Mesenchymal stem cell (in vitro differentiated cells and primary cell): ENCODE measurements at regions not wholly inside any gene's neighbourhood (a gene's known extent, or its start where the extent isn't known, plus 50 kb on each side); places are given as distances from the start of the nearest gene placed in this dataset.
"Not testable (repeated sequence)": the region's sequence is repeated elsewhere in the genome, so short reads cannot be mapped to it uniquely, and the experiment has no call there.

Experiments used
- DNase-seq: peaks from one replicate; pipeline ENCODE4 v3.0.0-alpha.2; 2013
- H2AFZ ChIP-seq: one replicate; pipeline ENCODE4 v1.6.1; 2013; ENCODE audit warnings: low read depth, mild to moderate bottlenecking, control low read depth, inconsistent platforms, low read length, moderate library complexity
- H2AK5ac ChIP-seq: 2 replicates; pipeline ENCODE4 v1.6.1; 2013; ENCODE audit warnings: low read length, moderate library complexity, mild to moderate bottlenecking, inconsistent platforms; ENCODE audit not compliant: severe bottlenecking
- H2BK120ac ChIP-seq: one replicate; pipeline ENCODE4 v1.6.1; 2013; ENCODE audit warnings: low read depth, mild to moderate bottlenecking, inconsistent platforms, low read length, moderate library complexity
- H2BK12ac ChIP-seq, 2 experiments: one replicate each; pipeline ENCODE4 v1.6.1; 2013; ENCODE audit warnings: inconsistent platforms in 2 of 2, low read length in 2 of 2, mild to moderate bottlenecking in 2 of 2, moderate library complexity in 2 of 2, control low read depth in 1 of 2
- H2BK15ac ChIP-seq: one replicate; pipeline ENCODE4 v1.6.1; 2013; ENCODE audit warnings: mild to moderate bottlenecking, low read depth, inconsistent platforms; ENCODE audit not compliant: poor library complexity, severe bottlenecking
- H2BK5ac ChIP-seq: 2 replicates; pipeline ENCODE4 v1.6.1; 2013; ENCODE audit warnings: low read depth, mild to moderate bottlenecking, low read length, control low read depth, inconsistent platforms; ENCODE audit not compliant: poor library complexity, severe bottlenecking
- H3K14ac ChIP-seq, 2 experiments: one replicate each; pipeline ENCODE4 v1.6.1; 2013; ENCODE audit warnings: inconsistent platforms in 2 of 2, low read length in 2 of 2, control low read depth in 1 of 2, mild to moderate bottlenecking in 1 of 2, moderate library complexity in 1 of 2
- H3K18ac ChIP-seq, 2 experiments: one replicate each; pipeline ENCODE4 v1.6.1; 2013; ENCODE audit warnings: inconsistent platforms in 2 of 2, low read length in 2 of 2, control low read depth in 1 of 2, low read depth in 1 of 2, mild to moderate bottlenecking in 1 of 2
- H3K23ac ChIP-seq, 2 experiments: one replicate each; pipeline ENCODE4 v1.6.1; 2013; ENCODE audit warnings: inconsistent platforms in 2 of 2, low read length in 2 of 2, mild to moderate bottlenecking in 2 of 2, moderate library complexity in 2 of 2, control low read depth in 1 of 2
- H3K27ac ChIP-seq: 2 replicates; pipeline ENCODE4 v1.5.1; 2013; ENCODE audit warnings: mild to moderate bottlenecking, moderate library complexity, low read length, control low read depth, inconsistent platforms; ENCODE audit not compliant: poor library complexity, severe bottlenecking
- H3K27me3 ChIP-seq, 2 experiments: 2 replicates each; pipeline versions ENCODE4 v1.6.1 to v1.7.0; 2013; ENCODE audit warnings: low read length in 2 of 2, mild to moderate bottlenecking in 2 of 2, moderate library complexity in 2 of 2, control low read depth in 1 of 2, inconsistent platforms in 1 of 2; ENCODE audit not compliant: control insufficient read depth in 1 of 2, insufficient read depth in 1 of 2
- H3K36me3 ChIP-seq, 2 experiments: 2 replicates each; pipeline versions ENCODE4 v1.6.1 to v1.7.0; 2013; ENCODE audit warnings: low read length in 2 of 2, control low read depth in 1 of 2, inconsistent platforms in 1 of 2, low read depth in 1 of 2, mild to moderate bottlenecking in 1 of 2; ENCODE audit not compliant: insufficient read depth in 2 of 2, control insufficient read depth in 1 of 2
- H3K4ac ChIP-seq, 2 experiments: one replicate each; pipeline ENCODE4 v1.6.1; 2013; ENCODE audit warnings: inconsistent platforms in 2 of 2, low read length in 2 of 2, mild to moderate bottlenecking in 2 of 2, moderate library complexity in 2 of 2, control low read depth in 1 of 2, low read depth in 1 of 2
- H3K4me1 ChIP-seq: 2 replicates; pipeline ENCODE4 v1.6.1; 2013; ENCODE audit warnings: low read depth, low read length, control low read depth; ENCODE audit not compliant: control insufficient read depth, insufficient read depth
- H3K4me2 ChIP-seq: 2 replicates; pipeline ENCODE4 v1.6.1; 2013; ENCODE audit warnings: low read length, mild to moderate bottlenecking, inconsistent platforms; ENCODE audit not compliant: poor library complexity, severe bottlenecking
- H3K4me3 ChIP-seq, 2 experiments: 2 replicates each; pipeline versions ENCODE4 v1.5.1 to v1.7.0; 2013; ENCODE audit warnings: low read length in 2 of 2, mild to moderate bottlenecking in 2 of 2, control low read depth in 1 of 2, low read depth in 1 of 2; ENCODE audit not compliant: insufficient read depth in 1 of 2
- H3K79me1 ChIP-seq: replicated peaks from 2 replicates; pipeline ENCODE4 v1.6.1; 2013; ENCODE audit warnings: mild to moderate bottlenecking, control low read depth, low read length, inconsistent platforms; ENCODE audit not compliant: poor library complexity, severe bottlenecking
- H3K9ac ChIP-seq: 2 replicates; pipeline ENCODE4 v1.7.0; 2013; ENCODE audit warnings: mild to moderate bottlenecking, low read length, moderate library complexity
- H3K9me3 ChIP-seq: 2 replicates; pipeline ENCODE4 v1.7.0; 2013; ENCODE audit warnings: mild to moderate bottlenecking, low read length; ENCODE audit not compliant: control insufficient read depth
- H4K8ac ChIP-seq: one replicate; pipeline ENCODE4 v1.6.1; 2013; ENCODE audit warnings: inconsistent platforms, mild to moderate bottlenecking, low read length, moderate library complexity
- H4K91ac ChIP-seq: one replicate; pipeline ENCODE4 v1.6.1; 2013; ENCODE audit warnings: mild to moderate bottlenecking, low read length, inconsistent platforms
- WGBS: methylation state at CpG from one replicate; pipeline ENCODE4 v1.1.7; 2013; ENCODE audit warnings: mixed read lengths; 5-methylcytosine and 5-hydroxymethylcytosine counted together

- no peak overlapping the region for H3K9ac ChIP-seq
- H3K23ac ChIP-seq: no peak overlapping the region
- no peaks in the 10 kb centered on the region for H3K4me1 ChIP-seq
- H2AFZ ChIP-seq: no peak overlapping the region
- no peak overlapping the region for H2BK120ac ChIP-seq
- no peaks in the 10 kb centered on the region for H3K9me3 ChIP-seq
- no peak for DNase-seq
- no peak overlapping the region for H3K14ac ChIP-seq
- no peak overlapping the region for H2AK5ac ChIP-seq
- no peak overlapping the region for H3K27ac ChIP-seq
- H3K18ac ChIP-seq: no peak overlapping the region
- H3K79me1 ChIP-seq: no peaks in the 10 kb centered on the region
- no peak overlapping the region for H2BK15ac ChIP-seq
- no peak overlapping the region for H3K4me2 ChIP-seq
- H3K36me3 ChIP-seq: no peaks in the 10 kb centered on the region
- no peak overlapping the region for H2BK5ac ChIP-seq
- WGBS: 88% methylated on average over 2 of the region's 2 CpGs
- no peak overlapping the region for H2BK12ac ChIP-seq
- H4K8ac ChIP-seq: no peak overlapping the region
- H3K4ac ChIP-seq: no peak overlapping the region
- H3K4me3 ChIP-seq: no peak overlapping the region
- H4K91ac ChIP-seq: no peak overlapping the region
- H3K27me3 ChIP-seq: no peaks in the 10 kb centered on the region
Observed at GRCh38 chr4:187000281-187000680, 276.6 kb upstream of the FAT1 start.

DNA sequence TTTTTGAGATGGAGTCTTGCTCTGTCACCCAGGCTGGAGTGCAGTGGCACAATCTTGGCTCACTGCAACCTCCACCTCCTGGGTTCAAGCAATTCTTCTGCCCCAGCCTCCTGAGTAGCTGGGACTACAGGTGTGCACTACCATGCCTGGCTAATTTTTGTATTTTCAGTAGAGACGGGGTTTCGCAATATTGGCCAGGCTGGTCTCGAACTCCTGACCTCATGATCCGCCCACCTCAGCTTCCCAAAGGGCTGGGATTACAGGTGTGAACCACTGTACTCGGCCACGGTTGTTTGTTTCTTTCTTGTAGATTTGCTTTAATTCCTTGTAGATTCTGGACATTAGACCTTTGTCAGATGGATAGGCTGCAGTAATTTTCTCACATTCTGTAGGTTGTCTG, 278.5 kb upstream of the FAT1 start:
- H3K14ac ChIP-seq, H2BK5ac ChIP-seq, DNase-seq, H3K4me3 ChIP-seq, H2BK12ac ChIP-seq, H3K4me1 ChIP-seq, H3K79me1 ChIP-seq, H3K27ac ChIP-seq, H2AFZ ChIP-seq, H3K36me3 ChIP-seq, H3K9ac ChIP-seq, H2BK15ac ChIP-seq, H3K9me3 ChIP-seq, H3K27me3 ChIP-seq, H3K23ac ChIP-seq, H3K4ac ChIP-seq, H2AK5ac ChIP-seq, H4K8ac ChIP-seq, H2BK120ac ChIP-seq, H4K91ac ChIP-seq, H3K4me2 ChIP-seq, H3K18ac ChIP-seq: not testable (repeated sequence)
- WGBS: 97% methylated on average over 6 of the region's 6 CpGs

- no peak overlapping the region for H2BK15ac ChIP-seq
- H3K14ac ChIP-seq: no peak overlapping the region
- no peak overlapping the region for H2BK12ac ChIP-seq
- no peak overlapping the region for H3K4me3 ChIP-seq
- H3K23ac ChIP-seq: no peak overlapping the region
- no peak overlapping the region for H2AFZ ChIP-seq
- no peak overlapping the region for H2BK120ac ChIP-seq
- no peak overlapping the region for H3K9ac ChIP-seq
- H2BK5ac ChIP-seq: no peak overlapping the region
- H3K79me1 ChIP-seq: no peaks in the 10 kb centered on the region
- H3K4me2 ChIP-seq: no peak overlapping the region
- H3K18ac ChIP-seq: no peak overlapping the region
- no peaks in the 10 kb centered on the region for H3K27me3 ChIP-seq
- no peak overlapping the region for H2AK5ac ChIP-seq
- 96% methylated on average over 2 of the region's 2 CpGs for WGBS
- no peak overlapping the region for H3K4ac ChIP-seq
- no peaks in the 10 kb centered on the region for H3K9me3 ChIP-seq
- DNase-seq: no peak
- H4K8ac ChIP-seq: no peak overlapping the region
- H4K91ac ChIP-seq: no peak overlapping the region
- H3K27ac ChIP-seq: no peak overlapping the region
- H3K36me3 ChIP-seq: no peaks in the 10 kb centered on the region
- no peaks in the 10 kb centered on the region for H3K4me1 ChIP-seq
Observed at GRCh38 chr4:187004628-187005027, 281.0 kb upstream of the FAT1 start.

DNA sequence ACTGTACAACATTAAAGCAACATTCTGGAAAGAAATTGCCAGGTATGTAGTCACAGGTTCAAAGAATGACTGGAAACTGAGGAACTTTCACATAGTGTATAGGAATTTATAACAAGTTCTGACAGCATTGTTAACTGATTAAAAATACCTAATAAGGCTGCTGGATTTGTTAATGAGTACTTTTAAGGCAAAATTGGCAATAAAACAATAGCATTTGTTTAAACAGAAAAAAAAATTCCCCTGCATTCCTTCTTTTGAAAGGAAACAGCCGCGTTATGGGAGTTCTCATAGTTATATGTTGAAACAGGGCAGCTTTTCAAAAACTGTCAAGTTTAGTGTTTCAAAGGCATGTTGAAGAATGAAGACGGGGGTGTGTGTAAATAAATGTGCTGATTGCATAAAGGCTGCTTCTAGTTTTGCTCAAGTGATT, 282.5 kb upstream of the FAT1 start:
- Histone ChIP-seq H3K18ac (no peak overlapping the region), H3K4me3 (no peak overlapping the region), H4K8ac (no peak overlapping the region), H3K4me2 (no peak overlapping the region), H2AFZ (no peak overlapping the region), H4K91ac (no peak overlapping the region), H3K4me1 (no peaks in the 10 kb centered on the region), H3K36me3 (no peaks in the 10 kb centered on the region), H2BK15ac (no peak overlapping the region), H3K9me3 (no peaks in the 10 kb centered on the region), H2BK120ac (no peak overlapping the region), H3K27ac (no peak overlapping the region), H3K23ac (no peak overlapping the region), H3K79me1 (no peaks in the 10 kb centered on the region), H2BK12ac (no peak overlapping the region), H3K27me3 (no peaks in the 10 kb centered on the region), H2BK5ac (no peak overlapping the region), H3K9ac (no peak overlapping the region), H2AK5ac (no peak overlapping the region), H3K4ac (no peak overlapping the region), H3K14ac (no peak overlapping the region)
- 78% methylated on average over 3 of the region's 3 CpGs for WGBS
- peak; percentile 21 for DNase-seq
